Astrocyte (in vitro differentiated cells and primary cell): ENCODE measurements at regions not wholly inside any gene's neighbourhood (a gene's known extent, or its start where the extent isn't known, plus 50 kb on each side); places are given as distances from the start of the nearest gene placed in this dataset.

Experiments used
- DNase-seq: peaks from one replicate; pipeline ENCODE4 v3.0.0-alpha.2; 2010; ENCODE audit warnings: low read depth
- FAIRE-seq: peaks from 2 replicates; lab custom pipeline; 2011; peaks lifted over from hg19 to GRCh38; lab: Jason Lieb, UNC
- H2AFZ ChIP-seq: 2 replicates; pipeline ENCODE4 v1.6.0; 2012; ENCODE audit warnings: low read depth, low read length, inconsistent platforms
- H3K27ac ChIP-seq: 2 replicates; pipeline ENCODE4 v1.5.1; 2011; ENCODE audit warnings: low read depth, low read length, inconsistent platforms
- H3K27me3 ChIP-seq: 2 replicates; pipeline ENCODE4 v1.6.0; 2011; ENCODE audit warnings: low read length, inconsistent platforms; ENCODE audit not compliant: insufficient read depth
- H3K36me3 ChIP-seq: 2 replicates; pipeline ENCODE4 v1.5.1; 2011; ENCODE audit warnings: low read length, inconsistent platforms; ENCODE audit not compliant: insufficient read depth
- H3K4me1 ChIP-seq: 2 replicates; pipeline ENCODE4 v1.5.1; 2011; ENCODE audit warnings: low read length, inconsistent platforms; ENCODE audit not compliant: insufficient read depth
- H3K4me2 ChIP-seq: 2 replicates; pipeline ENCODE4 v1.6.0; 2012; ENCODE audit warnings: low read length, inconsistent platforms
- H3K4me3 ChIP-seq: 2 replicates; pipeline ENCODE4 v1.5.1; 2011; ENCODE audit warnings: low read depth, mild to moderate bottlenecking, low read length, inconsistent platforms; ENCODE audit not compliant: insufficient read depth
- H3K79me2 ChIP-seq: 2 replicates; pipeline ENCODE4 v1.6.0; 2012; ENCODE audit warnings: mild to moderate bottlenecking, low read length, inconsistent platforms; ENCODE audit not compliant: insufficient read depth
- H3K9ac ChIP-seq: 2 replicates; pipeline ENCODE4 v1.6.0; 2012; ENCODE audit warnings: mild to moderate bottlenecking, low read length, inconsistent platforms
- H3K9me3 ChIP-seq: 2 replicates; pipeline ENCODE4 v1.5.1; 2012; ENCODE audit warnings: low read depth, mild to moderate bottlenecking, low read length, inconsistent platforms; ENCODE audit not compliant: insufficient read depth
- H4K20me1 ChIP-seq: 2 replicates; pipeline ENCODE4 v1.6.0; 2012; ENCODE audit warnings: low read length, inconsistent platforms; ENCODE audit not compliant: insufficient read depth
- H3K27ac Mint-ChIP-seq: one replicate; pipeline ENCODE4 v1.8.0; 2021; ENCODE audit warnings: mild to moderate bottlenecking, mixed read lengths; ENCODE audit not compliant: unreplicated experiment
- H3K27me3 Mint-ChIP-seq: one replicate; pipeline ENCODE4 v1.8.0; 2021; ENCODE audit warnings: low read depth, mixed read lengths; ENCODE audit not compliant: unreplicated experiment
- H3K36me3 Mint-ChIP-seq: one replicate; pipeline ENCODE4 v1.8.0; 2021; ENCODE audit warnings: low read depth, mixed read lengths; ENCODE audit not compliant: unreplicated experiment
- H3K4me1 Mint-ChIP-seq: one replicate; pipeline ENCODE4 v1.8.0; 2021; ENCODE audit warnings: low read depth, mixed read lengths; ENCODE audit not compliant: unreplicated experiment
- H3K4me3 Mint-ChIP-seq: one replicate; pipeline ENCODE4 v1.8.0; 2021; ENCODE audit warnings: mild to moderate bottlenecking, moderate library complexity, mixed read lengths; ENCODE audit not compliant: unreplicated experiment
- H3K9me3 Mint-ChIP-seq: one replicate; pipeline ENCODE4 v1.8.0; 2021; ENCODE audit warnings: mild to moderate bottlenecking, mixed read lengths; ENCODE audit not compliant: unreplicated experiment
- CTCF ChIP-seq: IDR thresholded peaks from 2 replicates; pipeline ENCODE4 v1.5.1; 2011; ENCODE audit warnings: low read depth, mild to moderate bottlenecking, inconsistent platforms, low read length, moderate library complexity; ENCODE audit not compliant: insufficient read depth
- EZH2 ChIP-seq: IDR thresholded peaks from 2 replicates; pipeline ENCODE4 v1.6.1; 2012; ENCODE audit warnings: mild to moderate bottlenecking, low read length, inconsistent platforms; ENCODE audit not compliant: insufficient read depth

DNA sequence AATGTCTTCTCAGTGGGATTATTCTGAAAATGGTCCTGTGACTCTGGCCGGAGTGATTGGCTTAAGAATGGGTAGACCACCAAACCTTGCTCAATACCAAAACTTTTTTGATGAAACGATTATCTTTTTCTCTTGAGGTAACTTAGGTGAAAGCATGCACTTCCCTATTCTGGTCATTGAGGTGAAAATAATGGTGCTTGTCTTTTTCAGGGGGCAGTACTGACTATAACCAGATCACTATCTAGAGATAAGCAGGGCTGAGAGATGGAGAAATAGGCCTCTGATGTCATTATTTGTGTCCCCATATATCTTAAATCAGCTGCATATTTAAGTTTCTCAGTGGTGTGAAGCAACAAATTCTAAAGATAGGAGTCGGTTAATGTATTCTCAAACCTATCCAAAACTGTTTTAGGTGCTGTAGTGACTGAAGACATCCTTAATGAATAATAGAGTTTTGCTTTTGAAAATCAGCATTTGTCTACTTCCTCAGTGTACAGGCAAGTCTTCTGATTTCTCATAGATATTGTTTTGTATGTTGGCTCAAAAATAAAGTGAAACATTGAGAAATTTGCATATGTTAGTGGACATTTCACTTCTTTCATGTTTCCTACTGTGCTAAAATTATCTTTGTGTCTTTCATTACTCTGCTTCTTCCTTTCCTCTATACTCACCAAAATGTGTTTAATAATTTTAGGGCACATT is 735.3 kb upstream of the ADGRL4 start:
- H3K4me3 ChIP-seq: no peak overlapping the region
- no peaks in the 10 kb centered on the region for H3K79me2 ChIP-seq
- H3K27me3 Mint-ChIP-seq: no peaks in the 10 kb centered on the region
- no peaks in the 10 kb centered on the region for H3K4me1 ChIP-seq
- H3K9me3 ChIP-seq: peaks cover 2% of the 10 kb centered on the region
- DNase-seq (no peak), FAIRE-seq (no peak)
- no peaks in the 10 kb centered on the region for H4K20me1 ChIP-seq
- H3K9me3 Mint-ChIP-seq: no peaks in the 10 kb centered on the region
- H2AFZ ChIP-seq: no peak overlapping the region
- H3K27me3 ChIP-seq: no peaks in the 10 kb centered on the region
- no peaks in the 10 kb centered on the region for H3K36me3 Mint-ChIP-seq
- no peak overlapping the region for H3K27ac ChIP-seq
- H3K27ac Mint-ChIP-seq: no peak overlapping the region
- TF ChIP-seq EZH2 (no peak), CTCF (no peak)
- H3K4me1 Mint-ChIP-seq: no peaks in the 10 kb centered on the region
- no peaks in the 10 kb centered on the region for H3K36me3 ChIP-seq
- no peak overlapping the region for H3K9ac ChIP-seq
- H3K4me3 Mint-ChIP-seq: no peak overlapping the region
- no peak overlapping the region for H3K4me2 ChIP-seq

- H3K27me3 ChIP-seq: no peaks in the 10 kb centered on the region
- FAIRE-seq (no peak), DNase-seq (no peak)
- no peak for TF ChIP-seq EZH2
- TF ChIP-seq CTCF: no peak
- H3K9ac ChIP-seq: no peak overlapping the region
- peaks cover 2% of the 10 kb centered on the region for H3K9me3 ChIP-seq
- H3K4me1 ChIP-seq: no peaks in the 10 kb centered on the region
- H3K79me2 ChIP-seq: no peaks in the 10 kb centered on the region
- H3K27me3 Mint-ChIP-seq: no peaks in the 10 kb centered on the region
- no peak overlapping the region for H3K27ac ChIP-seq
- H3K9me3 Mint-ChIP-seq: peaks cover 3% of the 10 kb centered on the region
- H3K36me3 ChIP-seq: no peaks in the 10 kb centered on the region
- H3K4me3 Mint-ChIP-seq: no peak overlapping the region
- H4K20me1 ChIP-seq: no peaks in the 10 kb centered on the region
- H3K4me3 ChIP-seq: no peak overlapping the region
- H3K4me2 ChIP-seq: no peak overlapping the region
- no peaks in the 10 kb centered on the region for H3K36me3 Mint-ChIP-seq
- no peaks in the 10 kb centered on the region for H3K4me1 Mint-ChIP-seq
- H3K27ac Mint-ChIP-seq: no peak overlapping the region
- no peak overlapping the region for H2AFZ ChIP-seq
Measured at GRCh38 chr1:79738101-79738500, 731.6 kb upstream of the ADGRL4 start.

DNA sequence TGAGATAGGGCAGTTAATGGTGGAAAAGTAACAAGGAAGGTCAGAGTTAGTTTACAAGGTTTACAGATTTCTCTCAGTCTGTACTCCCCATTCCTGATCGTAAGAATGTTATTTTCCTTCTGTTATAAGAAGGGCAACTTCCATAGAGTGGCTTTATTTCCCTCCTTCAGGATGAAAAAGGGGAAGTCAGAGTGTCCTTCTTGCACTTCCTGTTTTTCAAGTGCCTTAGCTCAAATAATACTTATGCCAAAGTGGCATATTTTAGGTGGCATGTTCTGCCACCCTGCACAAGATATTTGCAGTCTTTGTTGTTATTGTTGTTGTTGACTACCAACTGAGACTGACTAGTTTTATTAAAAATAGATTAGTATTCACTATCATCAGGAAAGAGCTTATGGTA is 730.7 kb upstream of the ADGRL4 start:
- no peaks in the 10 kb centered on the region for H3K27me3 Mint-ChIP-seq
- TF ChIP-seq EZH2: no peak
- no peak for TF ChIP-seq CTCF
- H3K27ac ChIP-seq: no peak overlapping the region
- H4K20me1 ChIP-seq: no peaks in the 10 kb centered on the region
- H3K36me3 Mint-ChIP-seq: no peaks in the 10 kb centered on the region
- H3K79me2 ChIP-seq: no peaks in the 10 kb centered on the region
- peaks cover 2% of the 10 kb centered on the region for H3K9me3 ChIP-seq
- FAIRE-seq (no peak), DNase-seq (no peak)
- no peak overlapping the region for H3K9ac ChIP-seq
- no peaks in the 10 kb centered on the region for H3K4me1 Mint-ChIP-seq
- no peak overlapping the region for H2AFZ ChIP-seq
- H3K9me3 Mint-ChIP-seq: peaks cover 3% of the 10 kb centered on the region
- no peaks in the 10 kb centered on the region for H3K36me3 ChIP-seq
- H3K27ac Mint-ChIP-seq: no peak overlapping the region
- no peaks in the 10 kb centered on the region for H3K27me3 ChIP-seq
- no peak overlapping the region for H3K4me3 Mint-ChIP-seq
- H3K4me1 ChIP-seq: no peaks in the 10 kb centered on the region
- no peak overlapping the region for H3K4me3 ChIP-seq
- H3K4me2 ChIP-seq: no peak overlapping the region
